ENCODE measurements at regions not wholly inside any gene's neighbourhood (a gene's known extent, or its start where the extent isn't known, plus 50 kb on each side); places are given as distances from the start of the nearest gene placed in this dataset.

- H3K4me3 ChIP-seq (ENCODE audit: low read length): no peak overlapping the region
- no peak for DNase-seq (ENCODE audit: low read depth, low spot score)
Observed at GRCh38 chr3:144185276-144185675, 213.7 kb downstream of the DIPK2A start.

- DNase-seq (ENCODE audit: low read depth, low spot score): peak; percentile 32
- no peak overlapping the region for H3K4me3 ChIP-seq (ENCODE audit: low read length)
Observed at GRCh38 chr3:144187531-144188210, 216.0 kb downstream of the DIPK2A start.

GRCh38 chr3:144189044-144189443 is 217.4 kb downstream of the DIPK2A start:
- DNase-seq (ENCODE audit: low read depth, low spot score): no peak
- H3K4me3 ChIP-seq (ENCODE audit: low read length): no peak overlapping the region

- H3K4me3 ChIP-seq (ENCODE audit: low read length): no peak overlapping the region
- no peak for DNase-seq (ENCODE audit: low read depth, low spot score)
Observed at GRCh38 chr3:144197116-144197515, 225.5 kb downstream of the DIPK2A start.

- no peak for DNase-seq (ENCODE audit: low read depth, low spot score)
- no peak overlapping the region for H3K4me3 ChIP-seq (ENCODE audit: low read length)
Observed at GRCh38 chr3:144197582-144197981, 226.0 kb downstream of the DIPK2A start.

- DNase-seq (ENCODE audit: low read depth, low spot score): no peak
- no peak overlapping the region for H3K4me3 ChIP-seq (ENCODE audit: low read length)
Observed at GRCh38 chr3:144200004-144200403, 228.4 kb downstream of the DIPK2A start.

GRCh38 chr3:144200466-144200865 is 228.8 kb downstream of the DIPK2A start:
- DNase-seq (ENCODE audit: low read depth, low spot score): no peak
- H3K4me3 ChIP-seq (ENCODE audit: low read length): no peak overlapping the region

- no peak overlapping the region for H3K4me3 ChIP-seq (ENCODE audit: low read length)
- DNase-seq (ENCODE audit: low read depth, low spot score): no peak
Observed at GRCh38 chr3:144221761-144222160, 250.1 kb downstream of the DIPK2A start.

GRCh38 chr3:144229330-144229729 is 257.7 kb downstream of the DIPK2A start:
- DNase-seq (ENCODE audit: low read depth, low spot score): no peak
- no peak overlapping the region for H3K4me3 ChIP-seq (ENCODE audit: low read length)

GRCh38 chr3:144229953-144230352 is 258.3 kb downstream of the DIPK2A start:
- no peak overlapping the region for H3K4me3 ChIP-seq (ENCODE audit: low read length)
- DNase-seq (ENCODE audit: low read depth, low spot score): no peak

- H3K4me3 ChIP-seq (ENCODE audit: low read length): no peak overlapping the region
- no peak for DNase-seq (ENCODE audit: low read depth, low spot score)
Observed at GRCh38 chr3:144235489-144235888, 263.9 kb downstream of the DIPK2A start.

- no peak for DNase-seq (ENCODE audit: low read depth, low spot score)
- no peak overlapping the region for H3K4me3 ChIP-seq (ENCODE audit: low read length)
Observed at GRCh38 chr3:144237351-144237750, 265.7 kb downstream of the DIPK2A start.

- no peak for DNase-seq (ENCODE audit: low read depth, low spot score)
- no peak overlapping the region for H3K4me3 ChIP-seq (ENCODE audit: low read length)
Observed at GRCh38 chr3:144241404-144241803, 269.8 kb downstream of the DIPK2A start.

- no peak for DNase-seq (ENCODE audit: low read depth, low spot score)
- H3K4me3 ChIP-seq (ENCODE audit: low read length): no peak overlapping the region
Observed at GRCh38 chr3:144242747-144243146, 271.1 kb downstream of the DIPK2A start.

- no peak for DNase-seq (ENCODE audit: low read depth, low spot score)
- H3K4me3 ChIP-seq (ENCODE audit: low read length): no peak overlapping the region
Observed at GRCh38 chr3:144244662-144245061, 273.0 kb downstream of the DIPK2A start.

- no peak for DNase-seq (ENCODE audit: low read depth, low spot score)
- no peak overlapping the region for H3K4me3 ChIP-seq (ENCODE audit: low read length)
Observed at GRCh38 chr3:144252896-144253295, 281.3 kb downstream of the DIPK2A start.

GRCh38 chr3:144257381-144257780 is 285.8 kb downstream of the DIPK2A start:
- no peak overlapping the region for H3K4me3 ChIP-seq (ENCODE audit: low read length)
- no peak for DNase-seq (ENCODE audit: low read depth, low spot score)

- H3K4me3 ChIP-seq (ENCODE audit: low read length): no peak overlapping the region
- DNase-seq (ENCODE audit: low read depth, low spot score): no peak
Observed at GRCh38 chr3:144259267-144259666, 287.6 kb downstream of the DIPK2A start.

- H3K4me3 ChIP-seq (ENCODE audit: low read length): no peak overlapping the region
- DNase-seq (ENCODE audit: low read depth, low spot score): no peak
Observed at GRCh38 chr3:144263706-144264105, 292.1 kb downstream of the DIPK2A start.

- DNase-seq (ENCODE audit: low read depth, low spot score): no peak
Observed at GRCh38 chr3:144264350-144264749, 292.7 kb downstream of the DIPK2A start.

GRCh38 chr3:144264794-144265193 is 293.2 kb downstream of the DIPK2A start:
- no peak overlapping the region for H3K4me3 ChIP-seq (ENCODE audit: low read length)
- no peak for DNase-seq (ENCODE audit: low read depth, low spot score)

More at GRCh38 chr3:144264350-144264749, 292.7 kb downstream of the DIPK2A start:
- H3K4me3 ChIP-seq (ENCODE audit: low read length): no peak overlapping the region

All from Jurkat, Clone E6-1 (cell line).